ENCODE measurements at regions not wholly inside any gene's neighbourhood (a gene's known extent, or its start where the extent isn't known, plus 50 kb on each side); places are given as distances from the start of the nearest gene placed in this dataset.

DNA sequence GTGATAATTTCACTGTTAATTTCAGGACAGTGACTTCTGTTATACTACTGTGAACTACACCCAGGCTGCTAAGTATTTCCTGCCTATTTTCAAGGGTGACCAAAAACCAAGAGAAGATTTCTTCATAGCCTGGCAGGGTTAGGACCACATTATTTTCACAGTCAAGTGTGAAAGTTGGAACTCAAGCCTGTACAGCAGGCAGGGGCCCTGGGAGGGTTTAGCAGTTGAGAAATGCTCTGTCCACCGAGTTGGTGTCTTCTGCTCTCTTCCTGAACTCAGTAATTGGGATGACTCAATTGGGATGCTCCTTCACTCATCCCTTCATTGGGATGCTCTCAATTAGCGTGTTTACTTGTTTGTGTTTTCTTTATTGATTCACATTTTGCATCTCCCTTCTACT is 347.3 kb upstream of the CDH11 start:
- intact Hi-C loops (cut with DNase I) = no loop called here
- H3K36me3 ChIP-seq = no peaks in the 10 kb centered on the region
- no peaks in the 10 kb centered on the region for H3K9me3 ChIP-seq
- H3K4me1 ChIP-seq = no peaks in the 10 kb centered on the region
- WGBS = 76% methylated on average over 2 of the region's 2 CpGs
- H3K27ac ChIP-seq (replicated peaks in 1 of 4) = no peak overlapping the region
- no peak overlapping the region for H3K4me3 ChIP-seq
- no peaks in the 10 kb centered on the region for H3K27me3 ChIP-seq
- TF ChIP-seq, protein P1, sequence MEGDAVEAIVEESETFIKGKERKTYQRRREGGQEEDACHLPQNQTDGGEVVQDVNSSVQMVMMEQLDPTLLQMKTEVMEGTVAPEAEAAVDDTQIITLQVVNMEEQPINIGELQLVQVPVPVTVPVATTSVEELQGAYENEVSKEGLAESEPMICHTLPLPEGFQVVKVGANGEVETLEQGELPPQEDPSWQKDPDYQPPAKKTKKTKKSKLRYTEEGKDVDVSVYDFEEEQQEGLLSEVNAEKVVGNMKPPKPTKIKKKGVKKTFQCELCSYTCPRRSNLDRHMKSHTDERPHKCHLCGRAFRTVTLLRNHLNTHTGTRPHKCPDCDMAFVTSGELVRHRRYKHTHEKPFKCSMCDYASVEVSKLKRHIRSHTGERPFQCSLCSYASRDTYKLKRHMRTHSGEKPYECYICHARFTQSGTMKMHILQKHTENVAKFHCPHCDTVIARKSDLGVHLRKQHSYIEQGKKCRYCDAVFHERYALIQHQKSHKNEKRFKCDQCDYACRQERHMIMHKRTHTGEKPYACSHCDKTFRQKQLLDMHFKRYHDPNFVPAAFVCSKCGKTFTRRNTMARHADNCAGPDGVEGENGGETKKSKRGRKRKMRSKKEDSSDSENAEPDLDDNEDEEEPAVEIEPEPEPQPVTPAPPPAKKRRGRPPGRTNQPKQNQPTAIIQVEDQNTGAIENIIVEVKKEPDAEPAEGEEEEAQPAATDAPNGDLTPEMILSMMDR (IDR thresholded peaks at IDR 0.05) = no peak
- TF ChIP-seq EP300 (IDR thresholded peaks at IDR 0.05) (no peak), POLR2AphosphoS5 (IDR thresholded peaks at IDR 0.05) (no peak), POLR2A (IDR thresholded peaks at IDR 0.05; ENCODE audit: low read depth) (no peak)
- peak; percentile 42 for DNase-seq (ENCODE audit: extremely low spot score)

DNA sequence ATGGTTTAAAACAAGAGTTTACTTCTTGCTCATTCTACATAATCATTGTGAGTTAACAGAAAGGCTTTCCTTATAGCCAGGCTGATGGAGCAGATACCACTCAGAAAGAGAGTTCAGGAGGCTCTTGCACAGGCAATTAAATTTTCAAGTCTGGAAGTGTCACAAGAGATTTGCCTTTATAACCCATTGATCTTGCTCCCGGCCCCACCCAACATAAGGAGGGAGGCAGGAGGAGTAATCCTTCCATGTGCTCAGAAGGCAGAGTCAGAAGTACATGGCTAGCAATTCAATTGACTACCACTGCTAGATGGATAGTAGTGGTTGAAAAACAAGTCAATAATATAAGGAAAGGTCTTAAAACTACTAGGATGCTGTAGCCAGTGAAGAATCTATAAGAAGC is 346.3 kb upstream of the CDH11 start:
- H3K36me3 ChIP-seq = no peaks in the 10 kb centered on the region
- H3K4me1 ChIP-seq = no peaks in the 10 kb centered on the region
- TF ChIP-seq POLR2AphosphoS5 (IDR thresholded peaks at IDR 0.05) (no peak), EP300 (IDR thresholded peaks at IDR 0.05) (no peak), POLR2A (IDR thresholded peaks at IDR 0.05; ENCODE audit: low read depth) (no peak)
- TF ChIP-seq, protein P1 (IDR thresholded peaks at IDR 0.05) = no peak
- intact Hi-C loops (cut with DNase I) = no loop called here
- 100% methylated on average over 1 of the region's 1 CpG for WGBS
- no peak overlapping the region for H3K27ac ChIP-seq (replicated peaks in 1 of 4)
- no peak overlapping the region for H3K4me3 ChIP-seq
- DNase-seq (ENCODE audit: extremely low spot score) = peak; percentile 53
- H3K27me3 ChIP-seq = no peaks in the 10 kb centered on the region
- no peaks in the 10 kb centered on the region for H3K9me3 ChIP-seq

DNA sequence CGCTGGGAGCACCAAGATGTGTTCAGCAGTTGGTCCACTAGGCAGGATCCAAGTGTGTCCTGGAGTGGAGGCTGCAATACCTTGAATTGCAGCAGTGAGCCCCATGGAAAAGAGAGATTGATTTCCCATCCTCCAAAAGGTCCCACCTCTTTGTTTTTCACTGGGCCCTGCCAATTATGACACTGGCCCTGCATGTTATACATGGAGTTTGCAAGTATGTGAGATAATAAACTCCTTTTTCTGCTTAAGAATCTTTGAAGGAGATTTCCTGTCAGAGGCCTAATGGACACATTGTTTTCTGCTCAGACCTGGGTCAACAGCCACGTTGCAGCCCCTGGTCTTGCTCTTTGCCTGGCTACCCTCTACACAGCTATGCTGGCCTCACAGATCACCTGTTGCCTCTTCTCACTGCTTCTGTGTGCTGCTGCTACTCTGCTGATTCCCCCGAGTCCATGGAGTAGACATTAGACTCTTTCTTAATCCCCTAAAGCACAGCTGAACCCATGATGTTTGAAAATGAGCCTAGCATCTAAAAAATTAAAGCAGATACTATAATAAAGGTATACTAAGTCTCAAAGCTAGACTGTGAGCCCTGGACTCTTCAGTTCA is 341.9 kb upstream of the CDH11 start:
- intact Hi-C loops (cut with DNase I) = no loop called here
- peak; percentile 55 for DNase-seq (ENCODE audit: extremely low spot score)
- H3K27ac ChIP-seq (replicated peaks in 1 of 4) = no peak overlapping the region
- H3K36me3 ChIP-seq = no peaks in the 10 kb centered on the region
- no peaks in the 10 kb centered on the region for H3K4me1 ChIP-seq
- H3K4me3 ChIP-seq = no peak overlapping the region
- no peaks in the 10 kb centered on the region for H3K9me3 ChIP-seq
- 74% methylated on average over 3 of the region's 3 CpGs for WGBS
- H3K27me3 ChIP-seq = no peaks in the 10 kb centered on the region
- TF ChIP-seq EP300 (IDR thresholded peaks at IDR 0.05) = no peak
- TF ChIP-seq, protein P1 (IDR thresholded peaks at IDR 0.05) = no peak
- TF ChIP-seq POLR2A (IDR thresholded peaks at IDR 0.05; ENCODE audit: low read depth) = no peak
- no peak for TF ChIP-seq POLR2AphosphoS5 (IDR thresholded peaks at IDR 0.05)

GRCh38 chr16:65457084-65457483 is 335.2 kb upstream of the CDH11 start:
- WGBS = 64% methylated on average over 2 of the region's 2 CpGs
- Histone ChIP-seq H3K9me3 (no peaks in the 10 kb centered on the region), H3K27ac (replicated peaks in 1 of 4) (no peak overlapping the region), H3K36me3 (no peaks in the 10 kb centered on the region), H3K27me3 (no peaks in the 10 kb centered on the region), H3K4me1 (peaks cover 0 to 5% (median 0%) of the 10 kb centered on the region in 4 donors), H3K4me3 (no peak overlapping the region)
- TF ChIP-seq POLR2AphosphoS5 (IDR thresholded peaks at IDR 0.05) = no peak
- TF ChIP-seq POLR2A (IDR thresholded peaks at IDR 0.05; ENCODE audit: low read depth) = no peak
- TF ChIP-seq EP300 (IDR thresholded peaks at IDR 0.05) = no peak
- TF ChIP-seq, protein P1 (IDR thresholded peaks at IDR 0.05) = no peak
- DNase-seq (ENCODE audit: extremely low spot score) = peak; percentile 26
- intact Hi-C loops (cut with DNase I) = no loop called here

DNA sequence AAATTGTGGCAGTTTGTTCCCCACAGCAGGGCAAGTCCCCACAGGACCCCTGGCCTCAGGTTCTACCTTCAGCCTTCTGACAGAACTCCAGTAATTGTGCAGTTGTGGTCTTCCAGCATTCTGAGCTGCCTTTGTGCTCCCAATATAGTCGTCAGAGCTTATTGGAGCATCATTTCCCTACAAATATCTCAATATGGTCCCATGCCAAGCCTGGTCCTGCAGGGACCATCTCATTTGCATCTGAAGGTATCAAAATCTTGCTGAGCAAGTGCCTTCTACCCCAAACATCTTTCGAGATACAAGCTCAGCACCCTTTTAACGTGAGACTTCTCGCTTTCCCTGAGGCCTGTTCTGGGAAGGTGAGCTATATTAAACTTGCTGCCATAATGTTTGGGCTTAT is 333.9 kb upstream of the CDH11 start:
- no peaks in the 10 kb centered on the region for H3K27me3 ChIP-seq
- intact Hi-C loops (cut with DNase I) = no loop called here
- H3K36me3 ChIP-seq = no peaks in the 10 kb centered on the region
- WGBS = 97% methylated on average over 4 of the region's 4 CpGs
- peaks cover 0 to 5% (median 0%) of the 10 kb centered on the region in 4 donors for H3K4me1 ChIP-seq
- H3K27ac ChIP-seq (replicated peaks in 1 of 4) = no peak overlapping the region
- DNase-seq (ENCODE audit: extremely low spot score) = peak; percentile 79
- no peaks in the 10 kb centered on the region for H3K9me3 ChIP-seq
- TF ChIP-seq POLR2A (IDR thresholded peaks at IDR 0.05; ENCODE audit: low read depth) (no peak), EP300 (IDR thresholded peaks at IDR 0.05) (no peak), POLR2AphosphoS5 (IDR thresholded peaks at IDR 0.05) (no peak)
- TF ChIP-seq, protein P1 (IDR thresholded peaks at IDR 0.05) = no peak
- H3K4me3 ChIP-seq = no peak overlapping the region
